ENCODE measurements at regions not wholly inside any gene's neighbourhood (a gene's known extent, or its start where the extent isn't known, plus 50 kb on each side); places are given as distances from the start of the nearest gene placed in this dataset.

DNA sequence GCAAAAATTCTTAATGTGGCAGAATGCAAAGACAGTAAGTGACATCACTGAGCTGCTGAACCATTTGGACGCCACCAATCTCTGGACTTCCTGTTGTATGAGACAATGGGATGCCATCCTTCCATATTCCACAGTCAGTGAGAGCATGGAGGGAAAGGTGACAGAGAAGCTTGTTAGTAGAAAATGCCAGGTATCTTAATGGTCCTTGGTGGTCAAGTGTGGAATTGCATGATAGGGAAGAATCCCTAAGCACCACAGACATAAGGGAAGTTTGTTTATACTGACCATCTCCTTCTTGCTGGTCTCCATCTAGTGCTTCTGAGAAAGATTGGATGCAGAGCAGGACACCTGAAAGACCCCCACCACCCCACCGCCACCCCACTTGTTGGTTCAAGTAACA is 1410.0 kb upstream of the TMEM132C start:
- TF ChIP-seq POLR2AphosphoS5 (IDR thresholded peaks at IDR 0.05; ENCODE audit: low read length): no peak
- TF ChIP-seq MYC (IDR thresholded peaks at IDR 0.05; ENCODE audit: insufficient read depth, insufficient read length, insufficient replicate concordance, low read length, severe bottlenecking): no peak
- TF ChIP-seq NRF1 (conservative IDR thresholded peaks at IDR 0.05; ENCODE audit: low read depth, low read length): no peak
- no peak for TF ChIP-seq RFX5 (IDR thresholded peaks at IDR 0.05; ENCODE audit: low read depth, low read length)
- TF ChIP-seq, protein P1, sequence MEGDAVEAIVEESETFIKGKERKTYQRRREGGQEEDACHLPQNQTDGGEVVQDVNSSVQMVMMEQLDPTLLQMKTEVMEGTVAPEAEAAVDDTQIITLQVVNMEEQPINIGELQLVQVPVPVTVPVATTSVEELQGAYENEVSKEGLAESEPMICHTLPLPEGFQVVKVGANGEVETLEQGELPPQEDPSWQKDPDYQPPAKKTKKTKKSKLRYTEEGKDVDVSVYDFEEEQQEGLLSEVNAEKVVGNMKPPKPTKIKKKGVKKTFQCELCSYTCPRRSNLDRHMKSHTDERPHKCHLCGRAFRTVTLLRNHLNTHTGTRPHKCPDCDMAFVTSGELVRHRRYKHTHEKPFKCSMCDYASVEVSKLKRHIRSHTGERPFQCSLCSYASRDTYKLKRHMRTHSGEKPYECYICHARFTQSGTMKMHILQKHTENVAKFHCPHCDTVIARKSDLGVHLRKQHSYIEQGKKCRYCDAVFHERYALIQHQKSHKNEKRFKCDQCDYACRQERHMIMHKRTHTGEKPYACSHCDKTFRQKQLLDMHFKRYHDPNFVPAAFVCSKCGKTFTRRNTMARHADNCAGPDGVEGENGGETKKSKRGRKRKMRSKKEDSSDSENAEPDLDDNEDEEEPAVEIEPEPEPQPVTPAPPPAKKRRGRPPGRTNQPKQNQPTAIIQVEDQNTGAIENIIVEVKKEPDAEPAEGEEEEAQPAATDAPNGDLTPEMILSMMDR (IDR thresholded peaks at IDR 0.05 in 2 of 3, conservative IDR thresholded peaks at IDR 0.05 in 1 of 3; ENCODE audit: control insufficient read depth in 2 of 3, extremely low read depth in 1 of 3, insufficient read depth in 1 of 3, low read depth in 3 of 3, low read length in 3 of 3): no peak
- TF ChIP-seq NBN (IDR thresholded peaks at IDR 0.05): no peak
- TF ChIP-seq SREBF2 (IDR thresholded peaks at IDR 0.05; ENCODE audit: low read length): no peak
- no peak for TF ChIP-seq MXI1 (IDR thresholded peaks at IDR 0.05; ENCODE audit: low read depth, low read length)
